ENCODE measurements at regions not wholly inside any gene's neighbourhood (a gene's known extent, or its start where the extent isn't known, plus 50 kb on each side); places are given as distances from the start of the nearest gene placed in this dataset.

DNA sequence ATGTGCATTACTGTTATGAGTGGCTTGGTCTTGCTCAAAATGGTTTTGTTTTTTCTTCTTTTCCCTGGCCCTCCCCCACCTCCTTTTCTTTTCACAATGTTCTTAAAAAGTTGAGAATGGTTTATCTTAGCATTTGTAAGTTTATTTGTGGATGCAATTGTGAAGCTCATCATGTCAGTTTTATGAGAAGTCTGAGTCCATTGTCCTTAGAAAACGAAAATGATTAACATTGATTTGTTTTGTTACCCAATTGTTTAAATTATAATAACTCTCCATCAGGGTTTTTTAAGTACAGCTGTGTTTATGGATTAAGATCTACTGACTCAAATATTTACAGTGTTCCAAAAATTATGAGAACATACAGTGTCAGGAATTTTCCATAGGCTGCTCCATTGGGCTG, 511.3 kb upstream of the PAPPA start:
- TF ChIP-seq, protein P1, sequence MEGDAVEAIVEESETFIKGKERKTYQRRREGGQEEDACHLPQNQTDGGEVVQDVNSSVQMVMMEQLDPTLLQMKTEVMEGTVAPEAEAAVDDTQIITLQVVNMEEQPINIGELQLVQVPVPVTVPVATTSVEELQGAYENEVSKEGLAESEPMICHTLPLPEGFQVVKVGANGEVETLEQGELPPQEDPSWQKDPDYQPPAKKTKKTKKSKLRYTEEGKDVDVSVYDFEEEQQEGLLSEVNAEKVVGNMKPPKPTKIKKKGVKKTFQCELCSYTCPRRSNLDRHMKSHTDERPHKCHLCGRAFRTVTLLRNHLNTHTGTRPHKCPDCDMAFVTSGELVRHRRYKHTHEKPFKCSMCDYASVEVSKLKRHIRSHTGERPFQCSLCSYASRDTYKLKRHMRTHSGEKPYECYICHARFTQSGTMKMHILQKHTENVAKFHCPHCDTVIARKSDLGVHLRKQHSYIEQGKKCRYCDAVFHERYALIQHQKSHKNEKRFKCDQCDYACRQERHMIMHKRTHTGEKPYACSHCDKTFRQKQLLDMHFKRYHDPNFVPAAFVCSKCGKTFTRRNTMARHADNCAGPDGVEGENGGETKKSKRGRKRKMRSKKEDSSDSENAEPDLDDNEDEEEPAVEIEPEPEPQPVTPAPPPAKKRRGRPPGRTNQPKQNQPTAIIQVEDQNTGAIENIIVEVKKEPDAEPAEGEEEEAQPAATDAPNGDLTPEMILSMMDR (IDR thresholded peaks at IDR 0.05) = no peak
- no peak for TF ChIP-seq POLR2A (IDR thresholded peaks at IDR 0.05)
